ENCODE measurements at regions not wholly inside any gene's neighbourhood (a gene's known extent, or its start where the extent isn't known, plus 50 kb on each side); places are given as distances from the start of the nearest gene placed in this dataset.

- no peaks in the 10 kb centered on the region for H3K79me2 ChIP-seq (ENCODE audit: insufficient read depth, low read length)
- no peak overlapping the region for H2AK5ac ChIP-seq (ENCODE audit: insufficient read length, low read length)
- no peak overlapping the region for H4K5ac ChIP-seq (ENCODE audit: insufficient read length, low read depth, low read length)
- no peak overlapping the region for H3K23ac ChIP-seq (ENCODE audit: insufficient read length, low read depth, low read length)
- no CpG with 5 or more reads among the region's 2 CpGs for WGBS (ENCODE audit: extremely low coverage, insufficient read length, low lambda C conversion rate)
- Mint-ChIP-seq H3K36me3 (ENCODE audit: insufficient read depth in 1 of 3, low read depth in 3 of 3) (no peaks in the 10 kb centered on the region), H3K9me3 (no peaks in the 10 kb centered on the region), H3K4me1 (no peaks in the 10 kb centered on the region), H3K27me3 (ENCODE audit: low read depth) (peaks cover 16% of the 10 kb centered on the region), H3K27ac (no peak overlapping the region), H3K4me3 (no peak overlapping the region)
- no peak overlapping the region for H3K27ac ChIP-seq (ENCODE audit: insufficient read length, low read depth, low read length)
- no peak overlapping the region for H3K56ac ChIP-seq (ENCODE audit: insufficient read length, low read depth, low read length)
- no peaks in the 10 kb centered on the region for H3K9me3 ChIP-seq (ENCODE audit: control insufficient read depth, low read depth, low read length)
- TF ChIP-seq CTCF (conservative IDR thresholded peaks at IDR 0.05), result no peak
- H3K18ac ChIP-seq (ENCODE audit: insufficient read length, low read depth, low read length), result no peak overlapping the region
- H3K14ac ChIP-seq (ENCODE audit: insufficient read depth, low read length), result no peak overlapping the region
- no peak overlapping the region for H2BK12ac ChIP-seq (ENCODE audit: insufficient read length, low read depth, low read length)
- no peak overlapping the region for H3T11ph ChIP-seq (ENCODE audit: low read length)
- no peak overlapping the region for H2BK120ac ChIP-seq (ENCODE audit: low read depth, low read length, poor library complexity, severe bottlenecking)
- H3K27me3 ChIP-seq (ENCODE audit: insufficient read depth, low read length), result no peaks in the 10 kb centered on the region
- H3K79me1 ChIP-seq (ENCODE audit: insufficient read depth, low read depth, low read length, poor library complexity, severe bottlenecking), result no peaks in the 10 kb centered on the region
- no peak overlapping the region for H2BK20ac ChIP-seq (ENCODE audit: low read depth, low read length, poor library complexity, severe bottlenecking)
- H3K4ac ChIP-seq (ENCODE audit: low read depth, low read length), result no peak overlapping the region
- H3K4me2 ChIP-seq (ENCODE audit: insufficient read depth, insufficient read length, low read length), result no peak overlapping the region
- no peaks in the 10 kb centered on the region for H3K23me2 ChIP-seq (ENCODE audit: insufficient read length, low read depth, low read length, poor library complexity, severe bottlenecking)
- no peak overlapping the region for H3K9ac ChIP-seq (ENCODE audit: extremely low read depth, insufficient read length, low read length)
- H2BK5ac ChIP-seq (ENCODE audit: insufficient read length, low read length), result no peak overlapping the region
- no peaks in the 10 kb centered on the region for H3K4me1 ChIP-seq (ENCODE audit: insufficient read depth, low read length)
- no peak for DNase-seq
- H2BK15ac ChIP-seq (ENCODE audit: low read depth, low read length), result no peak overlapping the region
- H2AFZ ChIP-seq (ENCODE audit: low read length), result no peak overlapping the region
- no peak overlapping the region for H4K8ac ChIP-seq (replicated peaks; ENCODE audit: insufficient read length, low read depth, low read length)
- H4K20me1 ChIP-seq (ENCODE audit: control insufficient read depth, insufficient read depth, insufficient read length), result no peaks in the 10 kb centered on the region
- no peak overlapping the region for H4K91ac ChIP-seq (ENCODE audit: insufficient read length, low read depth, low read length)
Observed at GRCh38 chr13:50114961-50115360, 99.7 kb downstream of the KCNRG start.

Data from H9 (cell line).